HCT116 (cell line): ENCODE measurements at regions not wholly inside any gene's neighbourhood (a gene's known extent, or its start where the extent isn't known, plus 50 kb on each side); places are given as distances from the start of the nearest gene placed in this dataset.
A peak's percentile ranks its signal among the peaks of the same experiment; 100 is the strongest.

Experiments used
- ATAC-seq: fragments of 200-7000 bp; cut with Tn5 transposase; 2 replicates; pipeline ENCODE4 v1.9.1; 2020; ENCODE audit warnings: mild to moderate bottlenecking, moderate library complexity
- BruUV-seq: library from RNA; stranded (reverse); fragments of 400-500 nt; replicated peaks from 2 replicates; lab custom pipeline; 2021; lab: Mats Ljungman, UMichigan
- CTCF ChIA-PET: fragments of 300-600 bp; sonication (Branson Sonifier 250); formaldehyde crosslinking; loops from one replicate; lab custom pipeline; 2021; ENCODE audit warnings: antibody characterized with exemption; lab: Charles Lee
- POLR2A ChIA-PET: fragments of 300-600, 350-600 bp; sonication (Branson Sonifier 250); formaldehyde crosslinking; loops from one replicate; lab custom pipeline; 2021; ENCODE audit warnings: antibody characterized with exemption; lab: Charles Lee
- RAD21 ChIA-PET, 2 experiments: fragments of 300-600 bp; sonication (Branson Sonifier 250); formaldehyde crosslinking; loops; one replicate each; lab custom pipeline; 2023; ENCODE audit warnings: low total read pairs in 2 of 2; ENCODE audit not compliant: uncharacterized antibody in 2 of 2, unreplicated experiment in 2 of 2, low non-redundant PET in 1 of 2; lab: Charles Lee
- DNase-seq: peaks from one replicate; pipeline ENCODE4 v3.0.0-alpha.2; 2010; ENCODE audit warnings: low read depth, low spot score
- H2AFZ ChIP-seq: fragments of 200-600 bp; shearing (Covaris generic), sonication (generic); 2 replicates; pipeline ENCODE4 v1.6.1; 2017; ENCODE audit warnings: low read depth, mixed run types, mixed read lengths, antibody characterized with exemption, low read length; ENCODE audit not compliant: poor library complexity, severe bottlenecking
- H3K27ac ChIP-seq: 2 replicates; pipeline ENCODE4 v1.5.1; 2012; ENCODE audit warnings: low read depth, low read length
- H3K27me3 ChIP-seq: fragments of 200-600 bp; sonication (generic); 2 replicates; pipeline ENCODE4 v1.6.1; 2016; ENCODE audit warnings: mixed run types, low read length, mixed read lengths; ENCODE audit not compliant: insufficient read depth
- H3K36me3 ChIP-seq, 2 experiments: fragments of 200-500 bp in 1 of 2; fragments of 200-600 bp in 1 of 2; sonication (Bioruptor generic) in 1 of 2; sonication (generic) in 1 of 2; 2 replicates each; pipeline versions ENCODE4 v1.5.1 to v1.6.1; 2014 to 2016; ENCODE audit warnings: low read length in 2 of 2, inconsistent platforms in 1 of 2, mixed read lengths in 1 of 2, mixed run types in 1 of 2; ENCODE audit not compliant: insufficient read depth in 2 of 2, control insufficient read depth in 1 of 2
- H3K4me1 ChIP-seq, 2 experiments: fragments of 200-600 bp in 1 of 2; sonication (generic) in 1 of 2; 2 replicates each; pipeline versions ENCODE4 v1.5.1 to v1.6.1; 2012 to 2017; ENCODE audit warnings: low read length in 2 of 2, inconsistent platforms in 1 of 2, mild to moderate bottlenecking in 1 of 2, mixed read lengths in 1 of 2, mixed run types in 1 of 2, moderate library complexity in 1 of 2; ENCODE audit not compliant: insufficient read depth in 2 of 2, control insufficient read depth in 1 of 2
- H3K4me2 ChIP-seq: fragments of 200-600 bp; sonication (generic); 2 replicates; pipeline ENCODE4 v1.6.1; 2017; ENCODE audit warnings: mixed run types, low read length, mixed read lengths
- H3K4me3 ChIP-seq, 2 experiments: fragments of 200-600 bp in 1 of 2; sonication (generic) in 1 of 2; replicated peaks in 1 of 2; 2 replicates each; pipeline ENCODE4 v1.5.1; 2011 to 2016; ENCODE audit warnings: low read length in 2 of 2, control low read depth in 1 of 2, low read depth in 1 of 2, mild to moderate bottlenecking in 1 of 2, mixed read lengths in 1 of 2, mixed run types in 1 of 2
- H3K79me2 ChIP-seq: fragments of 200-600 bp; sonication (generic); 2 replicates; pipeline ENCODE4 v1.6.1; 2017; ENCODE audit warnings: mild to moderate bottlenecking, mixed run types, low read length, moderate library complexity, mixed read lengths; ENCODE audit not compliant: insufficient read depth
- H3K9ac ChIP-seq: fragments of 200-600 bp; sonication (generic); 2 replicates; pipeline ENCODE4 v1.6.1; 2016; ENCODE audit warnings: low read length, mixed read lengths
- H3K9me2 ChIP-seq: fragments of 200-600 bp; sonication (generic), shearing (Covaris generic); 2 replicates; pipeline ENCODE4 v1.6.1; 2017; ENCODE audit warnings: mixed run types, mild to moderate bottlenecking, moderate library complexity; ENCODE audit not compliant: insufficient read depth
- H3K9me3 ChIP-seq, 2 experiments: fragments of 200-500 bp in 1 of 2; fragments of 200-600 bp in 1 of 2; sonication (Bioruptor generic) in 1 of 2; sonication (generic) in 1 of 2; 2 replicates each; pipeline ENCODE4 v1.6.1; 2014 to 2017; ENCODE audit warnings: low read length in 2 of 2, mixed read lengths in 2 of 2, inconsistent platforms in 1 of 2, low read depth in 1 of 2, mild to moderate bottlenecking in 1 of 2, mixed run types in 1 of 2, moderate library complexity in 1 of 2; ENCODE audit not compliant: control insufficient read depth in 1 of 2, insufficient read depth in 1 of 2
- H4K20me1 ChIP-seq: fragments of 200-600 bp; sonication (generic), shearing (Covaris generic); 2 replicates; pipeline ENCODE4 v1.6.1; 2017; ENCODE audit warnings: mixed run types, mild to moderate bottlenecking, moderate library complexity; ENCODE audit not compliant: insufficient read depth
- EGR1 ChIP-seq: IDR thresholded peaks from 2 replicates; pipeline ENCODE4 v1.6.1; 2012; ENCODE audit warnings: low read depth
- EZH2phosphoT487 ChIP-seq: fragments of 200-600 bp; IDR thresholded peaks from 2 replicates; pipeline ENCODE4 v1.6.1; 2018; ENCODE audit warnings: antibody characterized with exemption, borderline replicate concordance
- JUND ChIP-seq: IDR thresholded peaks from 2 replicates; pipeline ENCODE4 v1.6.1; 2012
- SRF ChIP-seq: IDR thresholded peaks from 2 replicates; pipeline ENCODE4 v1.6.1; 2012; ENCODE audit warnings: low read depth
- intact Hi-C: fragments of 100-400 bp; cut with micrococcal nuclease; formaldehyde crosslinking; loops from 2 replicates; pipeline ENCODE4 v1.10.0; 2022
- TF ChIP-seq, protein P1 (sequence below): IDR thresholded peaks from 2 replicates; pipeline ENCODE4 v1.6.1; 2011; ENCODE audit warnings: mild to moderate bottlenecking, low read length, moderate library complexity; ENCODE audit not compliant: insufficient replicate concordance; ENCODE audit errors: extremely low read depth

DNA sequence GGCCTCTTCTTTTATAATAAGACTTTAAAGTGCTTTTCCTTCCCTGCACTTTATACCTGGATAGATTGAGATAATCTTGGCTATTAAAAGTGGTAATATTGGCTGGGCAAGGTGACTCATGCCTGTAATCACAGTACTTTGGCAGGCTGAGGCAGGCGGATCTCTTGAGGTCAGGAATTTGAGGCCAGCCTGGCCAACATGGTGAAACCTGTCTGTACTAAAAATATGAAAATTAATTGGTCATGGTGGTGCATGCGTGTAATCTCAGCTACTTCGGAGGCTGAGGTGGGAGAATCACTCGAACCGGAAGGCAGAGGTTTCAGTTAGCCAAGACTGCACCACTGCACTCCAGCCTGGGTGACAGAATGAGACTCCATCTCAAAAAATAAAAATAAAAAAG is 197.1 kb upstream of the RGS17 start:
- ChIA-PET POLR2A (no interaction called here), RAD21 (no interaction called here), CTCF (no interaction called here)
- Histone ChIP-seq H3K27me3 (peaks cover 12% of the 10 kb centered on the region), H3K9me3 (no peaks in the 10 kb centered on the region), H3K4me3 (no peak overlapping the region), H3K9me2 (no peaks in the 10 kb centered on the region), H3K9ac (no peak overlapping the region), H3K4me1 (0 out of 4 replicates have a peak, but pooled peaks cover 0 to 4% of the 10 kb centered on the region in 2 experiments), H3K27ac (no peak overlapping the region), H3K79me2 (no peaks in the 10 kb centered on the region), H4K20me1 (no peaks in the 10 kb centered on the region), H3K4me2 (no peak overlapping the region), H3K36me3 (no peaks in the 10 kb centered on the region), H2AFZ (no peak overlapping the region)
- BruUV-seq = no TSS peak
- DNase-seq (no peak), ATAC-seq (no peak; the same call in 1 of the 2 replicates)
- intact Hi-C loops = no loop called here
- TF ChIP-seq SRF = no peak
- no peak for TF ChIP-seq EZH2phosphoT487
- TF ChIP-seq EGR1 = no peak
- TF ChIP-seq, protein P1, sequence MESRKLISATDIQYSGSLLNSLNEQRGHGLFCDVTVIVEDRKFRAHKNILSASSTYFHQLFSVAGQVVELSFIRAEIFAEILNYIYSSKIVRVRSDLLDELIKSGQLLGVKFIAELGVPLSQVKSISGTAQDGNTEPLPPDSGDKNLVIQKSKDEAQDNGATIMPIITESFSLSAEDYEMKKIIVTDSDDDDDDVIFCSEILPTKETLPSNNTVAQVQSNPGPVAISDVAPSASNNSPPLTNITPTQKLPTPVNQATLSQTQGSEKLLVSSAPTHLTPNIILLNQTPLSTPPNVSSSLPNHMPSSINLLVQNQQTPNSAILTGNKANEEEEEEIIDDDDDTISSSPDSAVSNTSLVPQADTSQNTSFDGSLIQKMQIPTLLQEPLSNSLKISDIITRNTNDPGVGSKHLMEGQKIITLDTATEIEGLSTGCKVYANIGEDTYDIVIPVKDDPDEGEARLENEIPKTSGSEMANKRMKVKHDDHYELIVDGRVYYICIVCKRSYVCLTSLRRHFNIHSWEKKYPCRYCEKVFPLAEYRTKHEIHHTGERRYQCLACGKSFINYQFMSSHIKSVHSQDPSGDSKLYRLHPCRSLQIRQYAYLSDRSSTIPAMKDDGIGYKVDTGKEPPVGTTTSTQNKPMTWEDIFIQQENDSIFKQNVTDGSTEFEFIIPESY = no peak

DNA sequence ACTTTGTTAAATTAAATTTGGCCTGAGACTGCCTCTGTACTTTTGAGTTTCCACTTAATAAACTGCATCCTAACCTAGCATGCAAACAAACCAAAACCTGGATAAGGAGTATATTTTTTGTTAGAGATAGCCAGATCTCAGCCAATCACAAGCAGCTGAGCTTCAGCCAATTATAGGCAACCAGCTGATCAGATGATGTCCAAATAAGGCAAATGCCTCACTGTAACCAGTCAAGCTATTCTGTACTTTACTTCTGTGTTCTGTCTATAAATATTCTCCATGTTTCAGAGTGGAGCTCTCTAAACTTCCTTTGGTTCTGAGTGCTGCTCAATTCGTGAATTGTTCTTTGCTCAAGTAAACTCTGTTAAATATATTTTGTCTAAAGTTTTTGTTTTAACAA is 194.6 kb upstream of the RGS17 start:
- Histone ChIP-seq H3K4me3 (no peak overlapping the region), H3K4me2 (no peak overlapping the region), H4K20me1 (no peaks in the 10 kb centered on the region), H3K9ac (no peak overlapping the region), H3K9me2 (no peaks in the 10 kb centered on the region), H3K27ac (no peak overlapping the region), H3K4me1 (0 out of 4 replicates have a peak, but pooled peaks cover 0 to 4% of the 10 kb centered on the region in 2 experiments), H3K36me3 (no peaks in the 10 kb centered on the region), H3K27me3 (peaks cover 29% of the 10 kb centered on the region), H3K79me2 (no peaks in the 10 kb centered on the region), H2AFZ (no peak overlapping the region), H3K9me3 (no peaks in the 10 kb centered on the region)
- DNase-seq = no peak
- POLR2A ChIA-PET = no interaction called here
- TF ChIP-seq JUND (no peak), SRF (peak; percentile 65)
- RAD21 ChIA-PET = no interaction called here
- intact Hi-C loops = no loop called here
- no TSS peak for BruUV-seq
- CTCF ChIA-PET = no interaction called here
- no peak for ATAC-seq
